GM18951 (cell line): ENCODE measurements at regions not wholly inside any gene's neighbourhood (a gene's known extent, or its start where the extent isn't known, plus 50 kb on each side); places are given as distances from the start of the nearest gene placed in this dataset.

Experiments used
- POLR2A ChIP-seq: IDR thresholded peaks from 4 replicates; pipeline ENCODE4 v1.6.1; 2011; ENCODE audit warnings: mild to moderate bottlenecking; ENCODE audit not compliant: insufficient read length, insufficient read depth; ENCODE audit errors: extremely low read depth
- in situ Hi-C: fragments of 300-500 bp; cut with MboI; formaldehyde crosslinking; loops from one replicate; pipeline ENCODE4 v1.12.0; 2022; ENCODE audit warnings: low sequenced_read_pairs, mixed read lengths, inconsistent platforms; ENCODE audit not compliant: unreplicated experiment

DNA sequence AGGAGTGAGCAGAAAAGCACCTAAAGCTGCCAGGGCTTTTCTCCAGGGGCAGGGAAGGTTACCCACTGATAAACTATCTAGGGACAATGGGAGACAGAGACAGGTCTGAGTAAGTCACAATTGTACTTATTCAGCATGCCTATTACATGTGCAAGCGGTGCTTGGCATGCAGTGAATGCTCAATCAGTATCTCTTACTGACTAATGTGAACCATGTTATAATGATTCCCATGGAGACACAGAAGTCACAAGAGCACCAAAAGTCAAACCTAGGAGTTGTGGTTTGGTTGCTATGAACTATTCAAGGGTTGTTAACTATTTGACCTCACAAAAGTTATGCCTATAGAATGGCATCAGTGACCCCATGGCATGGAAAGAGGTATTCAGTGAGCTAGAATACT, 50.0 kb upstream of the RASGRP1 start:
- no peak for TF ChIP-seq POLR2A
- in situ Hi-C loops = no loop called here

DNA sequence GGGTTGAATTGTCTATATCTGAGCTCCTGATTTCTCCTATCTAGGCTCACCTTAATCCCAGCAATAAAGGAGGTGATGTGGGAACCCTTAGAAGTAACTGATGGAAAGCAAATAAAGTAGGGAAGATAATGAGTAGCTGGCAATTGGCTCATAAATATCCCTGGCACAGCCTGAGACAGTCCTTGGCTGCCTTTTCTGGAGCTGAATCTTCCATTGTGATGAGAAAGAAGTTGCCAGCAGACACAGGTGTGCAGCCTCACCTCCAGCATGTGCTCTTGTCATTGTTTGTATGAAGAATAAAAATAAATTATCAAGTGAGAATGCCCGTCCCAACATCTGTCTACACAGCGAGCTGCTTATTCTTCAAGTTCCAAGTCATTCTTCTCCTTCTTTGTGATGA, 53.2 kb upstream of the RASGRP1 start:
- no peak for TF ChIP-seq POLR2A
- in situ Hi-C loops = no loop called here

DNA sequence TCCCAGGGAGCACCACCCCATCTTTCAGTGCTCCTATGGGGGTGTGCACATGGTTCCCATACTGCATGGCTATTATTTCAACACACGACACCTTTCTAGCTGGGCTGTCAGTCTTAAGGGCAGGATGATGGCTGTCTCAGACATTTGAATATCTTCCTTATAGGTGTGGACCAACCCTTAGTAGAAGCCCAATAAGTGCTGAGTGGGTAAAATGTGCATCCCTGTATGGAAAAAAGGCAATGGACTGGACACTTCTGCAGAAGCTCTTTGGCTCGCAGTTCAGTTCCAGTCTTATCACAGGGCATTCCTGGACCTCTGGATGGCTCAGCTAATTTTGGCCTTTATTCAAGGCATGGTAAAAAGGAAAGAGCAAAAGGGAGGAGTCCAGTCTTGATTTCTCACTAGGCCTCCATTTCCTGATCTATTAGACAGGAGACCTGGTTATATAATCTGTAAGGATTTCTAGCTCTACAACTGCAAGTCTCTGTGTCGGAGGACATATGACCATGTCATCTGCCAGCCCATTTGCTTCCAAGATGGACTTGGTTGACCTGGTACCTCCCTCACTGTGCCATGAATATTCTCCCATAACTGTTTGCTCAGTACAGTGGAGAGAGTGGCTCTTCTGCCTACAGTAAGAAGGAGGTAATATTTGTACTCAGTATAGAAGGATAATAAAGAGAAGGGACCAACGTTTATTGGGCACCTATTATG, 53.8 kb upstream of the RASGRP1 start:
- in situ Hi-C loops = no loop called here
- TF ChIP-seq POLR2A = no peak

DNA sequence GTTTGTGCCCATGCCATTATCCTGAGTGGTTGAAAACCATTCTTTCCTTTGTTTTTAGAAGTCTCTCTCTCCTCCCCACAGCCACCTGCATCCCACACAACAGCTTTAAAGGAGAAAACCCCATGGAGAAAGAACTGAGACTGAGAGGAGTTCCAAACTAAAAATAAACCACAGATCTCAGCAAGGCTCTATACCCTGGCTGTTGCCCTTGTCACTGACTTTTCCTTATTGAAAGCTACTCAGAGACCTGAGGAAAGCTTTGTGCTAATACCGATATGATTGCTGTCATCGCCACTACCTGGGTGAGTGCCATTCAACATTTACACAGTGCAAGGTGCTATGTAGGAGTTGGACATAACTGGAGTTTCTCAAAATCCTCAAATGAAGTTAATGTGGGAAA, 55.5 kb upstream of the RASGRP1 start:
- TF ChIP-seq POLR2A = no peak
- in situ Hi-C loops = no loop called here

DNA sequence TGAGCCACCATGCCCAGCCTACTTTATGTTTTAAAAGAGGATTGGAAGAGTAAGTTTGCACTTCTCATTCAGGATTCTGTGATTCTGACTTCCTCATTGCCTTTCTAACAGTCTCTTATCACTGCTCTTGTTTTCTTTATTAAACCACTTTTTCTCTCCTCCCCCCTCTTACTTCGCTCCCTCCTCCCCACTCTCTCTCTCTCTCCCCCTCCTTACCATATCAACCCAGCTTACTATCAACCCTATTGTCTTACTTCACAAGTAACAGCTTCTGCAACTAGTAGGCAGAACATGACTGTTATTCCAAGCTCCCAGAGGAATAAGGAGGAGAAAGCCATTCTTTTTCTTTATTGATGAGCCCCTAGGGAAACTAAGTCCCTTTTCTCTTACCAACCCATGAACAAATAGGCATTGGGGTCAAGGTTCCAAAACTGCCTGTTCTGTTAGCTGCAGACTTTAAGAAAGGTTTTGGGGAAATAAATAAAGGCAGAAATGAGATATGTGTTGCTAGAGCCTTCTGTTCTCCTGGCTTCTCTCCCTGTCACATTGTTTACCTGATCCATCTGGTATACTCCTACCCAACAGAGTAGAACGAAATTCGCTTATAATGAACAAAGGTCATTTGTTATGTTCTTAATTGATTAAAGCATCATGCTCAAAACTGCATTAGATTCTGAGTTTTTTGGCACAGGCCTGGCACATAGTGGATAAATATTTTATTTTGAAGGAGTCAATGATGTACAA, 56.4 kb upstream of the RASGRP1 start:
- in situ Hi-C loops = no loop called here

DNA sequence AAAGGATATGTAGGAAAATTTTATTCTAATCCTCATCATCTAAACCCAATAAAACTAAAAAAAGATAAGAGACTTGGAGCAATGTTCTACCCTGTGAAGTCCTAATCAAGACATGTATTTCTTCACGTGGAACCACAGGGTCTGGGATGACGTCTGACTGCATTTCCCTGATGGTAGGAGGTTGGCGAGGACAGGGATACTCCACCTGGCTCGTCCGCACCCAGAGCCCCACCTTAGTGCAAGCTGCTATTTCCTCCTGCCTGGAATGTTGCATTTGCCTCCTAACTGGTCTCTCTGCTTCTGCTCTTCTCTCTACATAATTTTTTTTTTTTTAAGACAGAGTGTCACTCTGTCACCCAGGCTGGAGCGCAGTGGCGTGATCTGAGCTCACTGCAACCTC, 57.7 kb upstream of the RASGRP1 start:
- in situ Hi-C loops = no loop called here
- no peak for TF ChIP-seq POLR2A

More for the DNA sequence above, 56.4 kb upstream of the RASGRP1 start:
- TF ChIP-seq POLR2A = no peak

DNA sequence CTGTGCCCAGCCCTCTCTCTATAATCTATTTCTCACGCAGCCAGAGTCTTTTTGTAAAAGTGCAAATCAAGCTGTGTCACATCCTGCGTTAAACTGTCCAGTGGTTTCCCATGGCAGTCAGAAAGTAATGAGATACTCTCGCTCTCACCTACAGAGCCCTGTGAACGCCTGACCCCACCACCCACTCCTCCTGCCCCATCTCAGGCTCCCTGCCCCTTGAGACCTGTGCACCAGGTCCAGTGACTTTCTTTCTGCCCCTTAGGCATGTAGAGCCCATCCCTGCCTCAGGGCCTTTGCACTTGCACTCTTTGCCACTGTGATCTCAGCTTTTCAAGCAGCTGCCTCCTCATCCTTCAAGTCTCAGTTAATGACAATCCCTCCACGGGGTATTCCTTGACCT, 58.3 kb upstream of the RASGRP1 start:
- in situ Hi-C loops = no loop called here
- TF ChIP-seq POLR2A = no peak

DNA sequence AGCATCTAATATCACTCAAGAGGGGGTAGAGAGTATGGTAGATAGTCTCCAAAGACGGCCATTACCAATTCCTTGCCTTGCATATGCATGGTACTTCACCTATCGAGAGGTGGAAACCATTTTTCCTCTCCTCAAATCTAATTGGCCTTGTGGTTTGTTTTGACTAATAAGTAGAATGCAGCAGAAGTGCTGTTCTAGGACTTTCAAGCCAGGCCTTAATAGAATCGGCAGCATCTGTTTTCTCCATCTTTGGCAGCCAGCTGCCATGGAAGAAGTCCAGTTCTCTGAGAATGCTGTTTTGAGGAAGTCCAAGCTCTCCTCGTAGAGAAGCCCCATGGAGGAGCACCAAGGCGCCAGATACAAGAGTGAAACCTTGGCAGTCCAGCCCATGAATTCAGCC, 59.1 kb upstream of the RASGRP1 start:
- TF ChIP-seq POLR2A = no peak
- in situ Hi-C loops = no loop called here

DNA sequence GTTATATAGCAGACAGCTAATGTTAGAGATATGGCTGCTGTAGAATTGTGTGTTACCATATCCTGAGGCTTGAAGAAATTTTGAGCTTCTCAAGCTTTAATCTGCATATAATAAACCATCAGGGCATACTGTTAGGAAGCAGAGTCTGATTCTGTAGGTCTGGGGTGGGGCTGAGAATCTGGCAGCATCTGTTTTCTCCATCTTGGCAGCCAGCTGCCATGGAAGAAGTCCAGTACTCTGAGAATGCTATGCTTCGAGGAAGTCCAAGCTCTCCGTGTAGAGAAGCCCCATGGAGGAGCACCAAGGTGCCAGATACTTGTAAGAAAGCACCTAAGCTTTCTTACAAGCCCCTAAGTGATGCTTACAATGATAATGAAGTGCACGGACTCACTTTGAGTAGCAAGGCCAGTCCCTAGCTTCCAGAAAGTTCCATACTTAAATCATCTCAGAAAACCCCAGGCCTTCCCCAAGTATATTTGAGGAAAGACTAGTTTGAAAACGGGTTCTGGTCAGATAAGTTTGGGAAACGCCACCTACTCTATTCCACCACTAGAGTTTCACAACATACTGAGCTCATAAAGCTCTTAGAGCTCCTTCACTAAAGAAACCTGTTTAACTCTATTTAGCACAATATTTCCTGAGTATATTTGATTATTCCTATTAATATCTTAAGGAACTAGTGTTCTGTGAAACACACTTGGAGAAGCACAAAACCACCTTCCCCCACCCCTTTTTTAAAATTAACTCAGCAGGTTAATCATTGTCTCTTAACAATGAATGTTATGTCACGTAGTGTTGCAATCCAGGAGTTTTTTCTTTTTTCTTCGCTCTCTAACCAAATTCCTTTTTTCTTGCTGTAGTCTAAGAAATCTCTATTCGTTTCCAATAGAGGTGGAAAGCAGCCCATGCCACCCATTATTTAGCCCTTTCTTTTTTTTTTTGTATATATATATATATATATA, 59.9 kb upstream of the RASGRP1 start:
- in situ Hi-C loops = no loop called here
- no peak for TF ChIP-seq POLR2A

DNA sequence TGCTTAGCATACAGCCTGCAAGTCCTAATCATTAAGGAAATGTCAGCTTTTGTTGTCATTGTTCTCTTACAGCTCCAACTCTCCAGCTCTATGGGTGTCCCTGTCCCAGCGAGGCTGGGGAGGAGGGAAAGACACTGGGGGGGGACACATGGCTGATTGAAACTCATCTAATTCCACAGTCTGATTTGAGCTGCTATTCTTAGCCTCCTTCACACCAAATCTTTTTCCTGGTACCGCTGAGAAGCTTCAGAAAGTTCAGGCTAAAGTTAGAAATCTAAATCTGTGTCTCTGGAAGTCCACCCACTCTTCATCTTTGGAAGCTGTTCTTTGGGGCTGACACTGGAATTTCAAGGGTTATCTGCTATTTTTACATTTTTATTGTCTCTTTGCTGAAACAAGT, 61.3 kb upstream of the RASGRP1 start:
- TF ChIP-seq POLR2A = no peak
- in situ Hi-C loops = no loop called here

DNA sequence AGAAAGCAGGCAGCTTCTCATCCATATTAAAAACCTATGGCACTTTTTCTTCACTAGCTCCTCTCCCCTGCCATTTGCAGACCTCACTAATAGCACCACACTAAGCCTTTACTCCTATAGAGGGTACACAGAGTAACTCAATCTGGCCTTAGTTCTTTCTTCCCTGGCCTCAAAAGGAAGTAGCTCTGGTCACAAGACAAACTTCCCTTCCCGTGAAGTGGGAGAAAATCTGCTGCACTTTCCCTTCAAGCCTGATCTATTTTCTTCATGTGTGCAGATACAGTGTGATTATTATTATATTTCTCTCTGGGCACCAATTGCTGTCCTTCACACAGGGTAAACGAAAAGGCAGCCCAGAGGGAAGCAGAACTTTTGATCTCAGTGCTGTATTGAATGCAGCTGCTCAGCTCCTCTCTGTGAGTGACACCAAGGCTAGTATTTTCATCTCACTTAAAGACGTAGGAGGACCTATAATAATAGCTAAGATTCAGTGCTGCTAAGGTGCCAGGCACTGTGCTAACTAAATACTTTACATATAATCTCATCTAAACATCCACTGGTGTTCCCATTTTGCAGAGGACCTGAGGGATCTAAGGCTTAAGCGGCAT, 61.9 kb upstream of the RASGRP1 start:
- in situ Hi-C loops = no loop called here
- TF ChIP-seq POLR2A = no peak

DNA sequence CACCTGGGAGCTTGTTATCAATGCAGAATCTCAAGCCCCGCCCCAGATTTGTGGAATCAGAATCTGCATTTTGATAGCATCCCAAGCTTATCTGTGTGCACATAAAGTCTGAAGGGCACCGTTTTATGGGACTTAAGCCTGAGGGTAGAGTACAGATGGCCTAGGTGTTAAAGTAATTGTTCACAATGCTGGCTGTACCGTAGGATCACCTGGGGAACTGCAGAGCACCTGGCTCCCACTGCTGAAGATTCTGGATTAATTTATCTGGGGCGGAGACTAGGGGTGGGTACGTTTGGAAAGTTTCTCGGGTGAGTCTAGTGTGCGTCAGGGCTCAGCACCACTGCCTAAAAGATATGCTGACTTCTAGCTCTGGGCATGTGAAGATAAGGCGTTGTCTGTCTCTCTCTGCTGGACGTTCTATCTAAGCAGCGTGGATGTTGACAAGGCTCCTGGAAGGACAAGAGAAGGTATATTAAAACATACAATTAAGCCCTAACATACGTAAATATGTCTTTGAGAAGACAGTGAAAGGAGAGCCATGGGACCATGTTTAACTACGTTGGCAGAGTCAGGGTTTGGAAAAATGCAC, 63.2 kb upstream of the RASGRP1 start:
- in situ Hi-C loops = no loop called here
- TF ChIP-seq POLR2A = no peak
